ENCODE measurements at regions not wholly inside any gene's neighbourhood (a gene's known extent, or its start where the extent isn't known, plus 50 kb on each side); places are given as distances from the start of the nearest gene placed in this dataset.

- H3K4me1 ChIP-seq (ENCODE audit: control insufficient read depth in 1 of 2, extremely low read depth in 1 of 2, insufficient read depth in 2 of 2, low read length in 2 of 2), result no peaks in the 10 kb centered on the region
- H3K9me3 ChIP-seq, result no peaks in the 10 kb centered on the region
- DNase-seq (no peak), ATAC-seq (replicated peaks in 1 of 4) (no peak)
- 83% methylated on average over 3 of the region's 4 CpGs for WGBS (ENCODE audit: insufficient coverage)
- H3K9me3 Mint-ChIP-seq, result peaks cover 0 to 8% (median 4%) of the 10 kb centered on the region in 3 donors
- no peaks in the 10 kb centered on the region for H3K36me3 Mint-ChIP-seq
- ChIA-PET POLR2A (no interaction called here), CTCF (no interaction called here)
- H3K4me1 Mint-ChIP-seq, result no peaks in the 10 kb centered on the region
- no peak overlapping the region for H3K27ac ChIP-seq (ENCODE audit: low read length)
- H3K27me3 Mint-ChIP-seq, result no peaks in the 10 kb centered on the region
- no peak overlapping the region for H3K27ac Mint-ChIP-seq
- H3K27me3 ChIP-seq (replicated peaks in 1 of 2; ENCODE audit: control insufficient read depth in 2 of 2, extremely low read depth in 1 of 2, insufficient read depth in 2 of 2, low read length in 1 of 2), result no peaks in the 10 kb centered on the region
- H3K4me3 ChIP-seq (ENCODE audit: control insufficient read depth in 1 of 2, extremely low read depth in 1 of 2, low read length in 1 of 2), result no peak overlapping the region
- H3K36me3 ChIP-seq (ENCODE audit: control insufficient read depth in 2 of 2, extremely low read depth in 1 of 2, insufficient read depth in 1 of 2, low read length in 1 of 2), result no peaks in the 10 kb centered on the region
- no peak overlapping the region for H3K4me3 Mint-ChIP-seq
These were observed 220.0 kb upstream of the JADE1 start for GRCh38 chr4:128589384-128589965.

- no peaks in the 10 kb centered on the region for H3K36me3 Mint-ChIP-seq
- Histone ChIP-seq H3K4me3 (ENCODE audit: control insufficient read depth in 1 of 2, extremely low read depth in 1 of 2, low read length in 1 of 2) (no peak overlapping the region), H3K9me3 (no peaks in the 10 kb centered on the region), H3K27ac (ENCODE audit: low read length) (no peak overlapping the region), H3K36me3 (ENCODE audit: control insufficient read depth in 2 of 2, extremely low read depth in 1 of 2, insufficient read depth in 1 of 2, low read length in 1 of 2) (no peaks in the 10 kb centered on the region), H3K27me3 (replicated peaks in 1 of 2; ENCODE audit: control insufficient read depth in 2 of 2, extremely low read depth in 1 of 2, insufficient read depth in 2 of 2, low read length in 1 of 2) (no peaks in the 10 kb centered on the region), H3K4me1 (ENCODE audit: control insufficient read depth in 1 of 2, extremely low read depth in 1 of 2, insufficient read depth in 2 of 2, low read length in 2 of 2) (no peaks in the 10 kb centered on the region)
- ChIA-PET CTCF (interaction anchor here in 1 of 2 donors (1.0 kb wide), 1 partner anchor 10 kb away, joined by 3 read pairs; no protein-coding TSS in a partner anchor), POLR2A (no interaction called here)
- WGBS (ENCODE audit: insufficient coverage), result 100% methylated on average over 1 of the region's 5 CpGs
- H3K27ac Mint-ChIP-seq, result no peak overlapping the region
- no peaks in the 10 kb centered on the region for H3K27me3 Mint-ChIP-seq
- H3K9me3 Mint-ChIP-seq, result no peaks in the 10 kb centered on the region
- ATAC-seq (replicated peaks in 1 of 4) (no peak), DNase-seq (no peak)
- H3K4me3 Mint-ChIP-seq, result no peak overlapping the region
- no peaks in the 10 kb centered on the region for H3K4me1 Mint-ChIP-seq
These were observed 222.1 kb upstream of the JADE1 start for GRCh38 chr4:128587382-128587781.

GRCh38 chr4:128583753-128584712 lies 225.5 kb upstream of the JADE1 start:
- H3K4me3 Mint-ChIP-seq, result no peak overlapping the region
- H3K4me1 Mint-ChIP-seq, result no peaks in the 10 kb centered on the region
- H3K9me3 Mint-ChIP-seq, result no peaks in the 10 kb centered on the region
- WGBS (ENCODE audit: insufficient coverage), result 90% methylated on average over 4 of the region's 7 CpGs
- no peak for DNase-seq
- ATAC-seq (replicated peaks in 1 of 4), result no peak
- no peaks in the 10 kb centered on the region for H3K4me1 ChIP-seq (ENCODE audit: control insufficient read depth in 1 of 2, extremely low read depth in 1 of 2, insufficient read depth in 2 of 2, low read length in 2 of 2)
- no peak overlapping the region for H3K27ac ChIP-seq (ENCODE audit: low read length)
- ChIA-PET POLR2A (no interaction called here), CTCF (no interaction called here)
- no peaks in the 10 kb centered on the region for H3K27me3 ChIP-seq (replicated peaks in 1 of 2; ENCODE audit: control insufficient read depth in 2 of 2, extremely low read depth in 1 of 2, insufficient read depth in 2 of 2, low read length in 1 of 2)
- no peaks in the 10 kb centered on the region for H3K36me3 ChIP-seq (ENCODE audit: control insufficient read depth in 2 of 2, extremely low read depth in 1 of 2, insufficient read depth in 1 of 2, low read length in 1 of 2)
- H3K9me3 ChIP-seq, result no peaks in the 10 kb centered on the region
- no peak overlapping the region for H3K4me3 ChIP-seq (ENCODE audit: control insufficient read depth in 1 of 2, extremely low read depth in 1 of 2, low read length in 1 of 2)
- no peaks in the 10 kb centered on the region for H3K36me3 Mint-ChIP-seq
- H3K27ac Mint-ChIP-seq, result no peak overlapping the region
- peaks cover 2 to 6% of the 10 kb centered on the region in 2 donors for H3K27me3 Mint-ChIP-seq

GRCh38 chr4:128582427-128582870 lies 227.1 kb upstream of the JADE1 start:
- POLR2A ChIA-PET, result no interaction called here
- DNase-seq (no peak), ATAC-seq (replicated peaks in 1 of 4) (no peak)
- Mint-ChIP-seq H3K27ac (no peak overlapping the region), H3K9me3 (no peaks in the 10 kb centered on the region), H3K27me3 (peaks cover 2 to 6% of the 10 kb centered on the region in 2 donors), H3K36me3 (no peaks in the 10 kb centered on the region), H3K4me1 (no peaks in the 10 kb centered on the region), H3K4me3 (no peak overlapping the region)
- Histone ChIP-seq H3K27ac (ENCODE audit: low read length) (no peak overlapping the region), H3K27me3 (replicated peaks in 1 of 2; ENCODE audit: control insufficient read depth in 2 of 2, extremely low read depth in 1 of 2, insufficient read depth in 2 of 2, low read length in 1 of 2) (no peaks in the 10 kb centered on the region), H3K9me3 (no peaks in the 10 kb centered on the region), H3K4me3 (ENCODE audit: control insufficient read depth in 1 of 2, extremely low read depth in 1 of 2, low read length in 1 of 2) (no peak overlapping the region), H3K36me3 (ENCODE audit: control insufficient read depth in 2 of 2, extremely low read depth in 1 of 2, insufficient read depth in 1 of 2, low read length in 1 of 2) (no peaks in the 10 kb centered on the region), H3K4me1 (ENCODE audit: control insufficient read depth in 1 of 2, extremely low read depth in 1 of 2, insufficient read depth in 2 of 2, low read length in 2 of 2) (no peaks in the 10 kb centered on the region)
- WGBS (ENCODE audit: insufficient coverage), result no CpG with 5 or more reads among the region's 1 CpG
- CTCF ChIA-PET, result interaction anchor here in 1 of 2 donors (0.5 kb wide), 1 partner anchor 388 kb away, joined by 3 read pairs; no protein-coding TSS in a partner anchor

DNA sequence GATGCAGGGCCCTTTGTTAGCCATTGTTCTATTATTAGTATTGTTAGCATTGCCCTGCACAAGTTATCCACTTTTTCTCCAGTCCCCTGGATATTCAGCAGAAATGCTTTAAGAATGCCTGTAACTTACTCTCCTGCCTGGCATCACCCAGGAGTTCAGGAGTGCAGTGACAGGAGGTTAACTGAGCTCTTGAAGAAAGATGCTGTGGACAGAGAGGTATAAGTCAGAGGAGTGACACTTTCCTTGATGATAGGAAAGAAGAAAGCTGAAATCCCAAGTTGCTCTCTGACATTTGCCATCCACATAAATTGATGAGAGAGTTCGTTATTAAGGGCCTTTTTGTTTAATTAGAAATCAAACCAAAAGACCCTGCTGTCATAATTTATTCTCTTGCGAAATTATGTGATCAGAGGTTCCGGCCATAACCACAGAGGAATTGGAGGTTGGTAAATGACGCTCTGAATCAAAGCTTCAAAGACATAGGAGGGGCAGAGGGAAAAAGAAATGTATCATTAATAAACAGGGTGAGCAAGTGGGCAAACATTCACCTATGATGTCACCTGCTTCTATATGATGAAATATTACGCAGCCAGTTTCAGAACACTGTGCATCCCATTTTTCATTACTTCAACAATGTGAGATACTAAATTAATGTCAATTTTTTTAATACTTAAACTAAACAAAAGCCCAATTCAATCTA lies 230.2 kb upstream of the JADE1 start:
- H3K9me3 Mint-ChIP-seq, result no peaks in the 10 kb centered on the region
- H3K27me3 Mint-ChIP-seq, result peaks cover 2 to 6% of the 10 kb centered on the region in 2 donors
- Histone ChIP-seq H3K27ac (ENCODE audit: low read length) (no peak overlapping the region), H3K4me1 (ENCODE audit: control insufficient read depth in 1 of 2, extremely low read depth in 1 of 2, insufficient read depth in 2 of 2, low read length in 2 of 2) (no peaks in the 10 kb centered on the region), H3K27me3 (replicated peaks in 1 of 2; ENCODE audit: control insufficient read depth in 2 of 2, extremely low read depth in 1 of 2, insufficient read depth in 2 of 2, low read length in 1 of 2) (no peaks in the 10 kb centered on the region), H3K9me3 (no peaks in the 10 kb centered on the region), H3K36me3 (ENCODE audit: control insufficient read depth in 2 of 2, extremely low read depth in 1 of 2, insufficient read depth in 1 of 2, low read length in 1 of 2) (no peaks in the 10 kb centered on the region), H3K4me3 (ENCODE audit: control insufficient read depth in 1 of 2, extremely low read depth in 1 of 2, low read length in 1 of 2) (no peak overlapping the region)
- ATAC-seq (replicated peaks in 1 of 4) (no peak), DNase-seq (no peak)
- H3K36me3 Mint-ChIP-seq, result no peaks in the 10 kb centered on the region
- no peak overlapping the region for H3K4me3 Mint-ChIP-seq
- no peaks in the 10 kb centered on the region for H3K4me1 Mint-ChIP-seq
- H3K27ac Mint-ChIP-seq, result no peak overlapping the region
- WGBS (ENCODE audit: insufficient coverage), result 0% methylated on average over 1 of the region's 5 CpGs
- ChIA-PET CTCF (interaction anchor here in 1 of 2 donors (0.8 to 1.2 kb wide), 3 partner anchors 125 to 284 kb away, joined by 3 to 4 read pairs (median 3); no protein-coding TSS in a partner anchor), POLR2A (no interaction called here)

- CTCF ChIA-PET, result interaction anchor here (1.0 to 1.4 kb wide), 3 partner anchors 9 to 383 kb away, joined by 3 to 4 read pairs (median 3); no protein-coding TSS in a partner anchor
These were observed 234.8 kb upstream of the JADE1 start for GRCh38 chr4:128574706-128575105.

More at GRCh38 chr4:128574706-128575105, 234.8 kb upstream of the JADE1 start:
- peak in 34 of 35 experiments; percentile 10 to 73 (median 42) for DNase-seq
- Histone ChIP-seq H3K9me3 (no peaks in the 10 kb centered on the region), H3K4me3 (ENCODE audit: control insufficient read depth in 1 of 2, extremely low read depth in 1 of 2, low read length in 1 of 2) (no peak overlapping the region), H3K36me3 (ENCODE audit: control insufficient read depth in 2 of 2, extremely low read depth in 1 of 2, insufficient read depth in 1 of 2, low read length in 1 of 2) (no peaks in the 10 kb centered on the region), H3K4me1 (ENCODE audit: control insufficient read depth in 1 of 2, extremely low read depth in 1 of 2, insufficient read depth in 2 of 2, low read length in 2 of 2) (no peaks in the 10 kb centered on the region), H3K27me3 (replicated peaks in 1 of 2; ENCODE audit: control insufficient read depth in 2 of 2, extremely low read depth in 1 of 2, insufficient read depth in 2 of 2, low read length in 1 of 2) (no peaks in the 10 kb centered on the region), H3K27ac (ENCODE audit: low read length) (no peak overlapping the region)
- Mint-ChIP-seq H3K9me3 (no peaks in the 10 kb centered on the region), H3K4me1 (no peaks in the 10 kb centered on the region), H3K27me3 (peaks cover 0 to 6% of the 10 kb centered on the region in 2 donors), H3K27ac (no peak overlapping the region), H3K4me3 (no peak overlapping the region), H3K36me3 (no peaks in the 10 kb centered on the region)
- POLR2A ChIA-PET, result no interaction called here
- WGBS (ENCODE audit: insufficient coverage), result no CpG with 5 or more reads among the region's 3 CpGs
- peak in 2 of 4 experiments; percentile 57 to 73 for ATAC-seq (replicated peaks in 1 of 4)

Measured in T-cell (primary cell).